AG09309 (cell line): ENCODE measurements at regions not wholly inside any gene's neighbourhood (a gene's known extent, or its start where the extent isn't known, plus 50 kb on each side); places are given as distances from the start of the nearest gene placed in this dataset.

Experiments
- DNase-seq: peaks from one replicate; pipeline ENCODE4 v3.0.0-alpha.2; 2010; ENCODE audit warnings: low read depth
- H3K4me3 ChIP-seq: 2 replicates; pipeline ENCODE4 v1.5.1; 2011; ENCODE audit warnings: mild to moderate bottlenecking, low read depth, low read length, moderate library complexity; ENCODE audit not compliant: control insufficient read depth
- TF ChIP-seq, protein P1 (sequence below): IDR thresholded peaks from 2 replicates; pipeline ENCODE4 v1.5.1; 2011; ENCODE audit warnings: mild to moderate bottlenecking, low read depth, low read length, inconsistent platforms; ENCODE audit not compliant: insufficient read depth, control insufficient read depth; ENCODE audit errors: missing control alignments

DNA sequence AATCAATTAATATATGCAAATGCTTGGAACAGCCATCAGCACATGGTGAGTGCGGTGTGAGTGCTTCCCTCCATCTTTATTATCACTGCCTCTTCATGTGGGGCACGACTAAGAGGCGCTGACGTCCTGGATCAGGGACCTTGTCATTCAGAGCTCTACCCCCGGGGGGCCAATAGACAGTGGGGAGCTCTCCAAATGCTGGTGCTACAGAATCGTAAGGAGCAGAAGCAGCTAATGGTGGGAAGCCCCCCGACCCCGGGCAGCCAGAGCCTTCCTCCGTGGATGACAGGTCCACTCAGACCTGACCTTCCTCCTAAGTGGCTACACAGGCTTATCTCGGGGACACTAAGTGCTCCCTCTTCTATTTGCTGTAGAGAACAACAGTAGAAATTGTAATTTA is 257.5 kb upstream of the PMEPA1 start:
- H3K4me3 ChIP-seq, result no peak overlapping the region
- no peak for DNase-seq
- TF ChIP-seq, protein P1, sequence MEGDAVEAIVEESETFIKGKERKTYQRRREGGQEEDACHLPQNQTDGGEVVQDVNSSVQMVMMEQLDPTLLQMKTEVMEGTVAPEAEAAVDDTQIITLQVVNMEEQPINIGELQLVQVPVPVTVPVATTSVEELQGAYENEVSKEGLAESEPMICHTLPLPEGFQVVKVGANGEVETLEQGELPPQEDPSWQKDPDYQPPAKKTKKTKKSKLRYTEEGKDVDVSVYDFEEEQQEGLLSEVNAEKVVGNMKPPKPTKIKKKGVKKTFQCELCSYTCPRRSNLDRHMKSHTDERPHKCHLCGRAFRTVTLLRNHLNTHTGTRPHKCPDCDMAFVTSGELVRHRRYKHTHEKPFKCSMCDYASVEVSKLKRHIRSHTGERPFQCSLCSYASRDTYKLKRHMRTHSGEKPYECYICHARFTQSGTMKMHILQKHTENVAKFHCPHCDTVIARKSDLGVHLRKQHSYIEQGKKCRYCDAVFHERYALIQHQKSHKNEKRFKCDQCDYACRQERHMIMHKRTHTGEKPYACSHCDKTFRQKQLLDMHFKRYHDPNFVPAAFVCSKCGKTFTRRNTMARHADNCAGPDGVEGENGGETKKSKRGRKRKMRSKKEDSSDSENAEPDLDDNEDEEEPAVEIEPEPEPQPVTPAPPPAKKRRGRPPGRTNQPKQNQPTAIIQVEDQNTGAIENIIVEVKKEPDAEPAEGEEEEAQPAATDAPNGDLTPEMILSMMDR, result no peak

DNA sequence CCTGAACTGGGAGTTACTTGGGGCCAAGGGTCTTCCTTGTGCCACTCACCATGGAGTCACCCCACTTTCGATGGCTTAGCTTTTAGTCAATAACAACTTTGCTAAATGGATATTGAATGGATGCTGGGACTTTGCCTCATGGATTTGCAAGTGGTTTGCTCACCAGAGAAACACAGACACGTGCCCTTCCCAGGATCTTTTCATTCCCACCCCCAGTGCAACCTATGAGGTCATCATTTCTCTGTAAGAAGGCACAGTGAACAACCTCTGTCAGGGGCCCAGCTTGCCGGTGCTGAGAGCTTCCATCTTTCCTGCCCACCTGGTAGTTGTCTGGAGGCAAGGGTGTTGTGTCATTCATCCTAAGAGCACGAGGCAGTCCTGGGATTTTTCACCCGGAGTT is 256.8 kb upstream of the PMEPA1 start:
- TF ChIP-seq, protein P1, result no peak
- H3K4me3 ChIP-seq, result no peak overlapping the region
- DNase-seq, result no peak

DNA sequence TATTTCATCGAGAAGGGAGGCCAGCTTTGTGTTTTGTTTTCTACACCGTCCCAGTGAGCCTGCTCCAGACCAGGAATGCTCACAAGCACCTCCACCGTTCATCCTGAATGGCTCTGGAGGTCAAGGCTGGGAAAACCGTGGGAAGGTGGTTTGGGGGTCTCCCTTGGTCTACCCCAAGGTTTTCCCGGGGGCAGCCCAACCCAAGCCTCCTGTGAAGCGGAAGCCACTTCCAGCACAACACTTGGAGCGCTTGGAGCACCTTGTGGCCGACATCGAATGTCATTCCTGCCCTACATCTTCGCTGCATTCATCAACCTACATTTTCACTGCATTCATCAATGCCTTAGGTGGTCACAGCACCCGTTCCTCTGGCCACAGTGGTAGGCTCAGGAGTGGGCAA is 255.6 kb upstream of the PMEPA1 start:
- TF ChIP-seq, protein P1, result no peak
- DNase-seq, result no peak

DNA sequence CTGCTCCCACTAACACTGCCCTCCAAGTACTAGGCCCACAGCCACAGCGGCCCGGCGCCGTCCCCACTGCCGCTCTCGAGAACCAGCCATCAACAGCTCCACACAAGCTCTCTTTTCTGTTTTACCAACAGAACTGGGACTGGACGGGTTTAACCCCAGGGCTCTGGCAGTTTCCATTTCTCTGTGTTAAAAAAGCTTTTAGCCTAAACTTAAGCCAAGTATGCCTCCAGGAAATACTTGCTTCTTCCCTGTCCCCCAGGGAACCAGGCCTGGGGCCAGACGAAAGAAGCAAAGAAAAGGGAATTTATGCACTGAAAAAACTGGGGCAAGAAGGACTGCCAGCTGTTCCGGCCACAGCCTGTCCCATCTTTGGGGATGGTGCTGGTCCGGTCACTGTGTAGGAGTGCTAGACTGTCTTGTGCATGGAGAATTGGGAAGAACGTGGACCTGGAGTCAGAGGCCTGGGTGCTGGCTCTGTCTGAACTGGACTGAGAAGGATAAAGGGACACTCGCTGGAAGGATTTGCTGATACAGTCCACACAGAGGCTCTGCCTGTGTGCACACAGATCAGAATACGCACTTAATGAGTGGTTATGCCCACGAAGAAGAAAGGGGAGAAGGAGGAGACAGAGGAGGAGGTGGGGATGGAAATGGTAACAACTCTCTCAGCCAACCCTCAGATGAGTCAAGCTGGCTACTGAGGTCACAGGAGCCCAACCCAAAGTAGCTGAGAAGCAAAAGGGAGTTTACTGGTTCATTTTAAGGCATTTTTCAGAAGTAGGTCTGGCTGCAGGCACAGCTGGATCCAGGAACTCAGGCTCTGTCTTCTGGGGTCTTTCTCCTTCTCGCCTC is 254.4 kb upstream of the PMEPA1 start:
- TF ChIP-seq, protein P1, result no peak
- no peak for DNase-seq

More for the DNA sequence above, 255.6 kb upstream of the PMEPA1 start:
- H3K4me3 ChIP-seq, result no peak overlapping the region

DNA sequence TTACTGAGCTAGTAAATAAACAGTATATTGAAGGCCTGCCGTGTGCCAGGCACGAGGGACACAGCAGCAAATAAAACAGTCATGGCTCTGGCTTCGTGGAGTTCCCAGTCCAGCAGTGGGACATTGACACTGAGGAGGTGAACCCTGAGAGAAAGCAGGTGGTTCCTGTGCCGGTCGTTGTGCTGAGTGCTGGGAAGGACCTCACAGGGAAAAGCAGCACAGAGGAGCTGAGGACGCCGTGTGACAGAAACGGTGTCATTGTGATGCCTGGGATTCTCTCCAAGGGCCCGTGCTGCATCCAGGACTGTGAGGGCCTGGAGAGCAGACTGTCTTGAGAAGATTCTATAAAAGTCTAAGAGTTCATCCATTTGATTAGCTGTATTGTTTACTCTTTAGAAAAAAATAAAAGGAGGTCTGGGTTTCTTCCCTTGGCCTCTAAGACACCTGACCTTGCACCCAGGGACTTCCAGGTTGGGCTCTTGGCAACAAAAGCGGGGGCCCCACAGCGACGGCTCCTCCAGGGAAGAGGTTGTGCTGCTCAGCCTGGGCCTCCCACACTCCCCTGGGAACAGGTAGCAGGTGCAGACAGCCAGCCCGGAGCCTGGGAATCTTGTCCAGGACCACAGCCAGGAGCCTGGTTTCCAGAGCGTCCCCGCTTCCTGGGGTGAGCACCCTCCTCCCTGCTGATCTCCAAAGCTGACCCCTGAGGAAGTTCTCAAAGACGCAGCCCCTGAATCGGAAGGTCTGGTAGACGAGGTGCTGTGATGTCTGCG is 251.2 kb upstream of the PMEPA1 start:
- TF ChIP-seq, protein P1, result no peak
- no peak for DNase-seq
- H3K4me3 ChIP-seq, result no peak overlapping the region

More for the DNA sequence above, 254.4 kb upstream of the PMEPA1 start:
- no peak overlapping the region for H3K4me3 ChIP-seq

DNA sequence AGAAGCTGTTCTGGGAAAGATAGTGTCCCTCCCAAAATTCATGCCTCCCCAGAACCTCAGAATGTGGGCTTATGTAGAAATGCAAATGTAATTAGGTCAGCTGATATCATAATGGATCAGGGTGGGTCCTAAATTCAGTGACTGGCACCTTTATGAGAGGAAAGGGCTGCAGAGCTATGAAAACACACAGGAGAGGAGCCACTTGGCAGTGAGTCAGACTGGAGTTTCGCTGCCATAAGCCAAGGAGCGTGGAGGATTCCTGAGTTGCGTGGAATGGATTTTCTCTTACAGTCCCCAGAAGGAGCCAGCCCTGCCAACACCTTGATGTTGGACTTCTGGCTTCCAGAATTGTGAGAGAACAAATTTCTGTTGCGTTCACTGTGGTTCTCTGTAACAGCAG is 249.8 kb upstream of the PMEPA1 start:
- TF ChIP-seq, protein P1, result no peak
- no peak for DNase-seq
- no peak overlapping the region for H3K4me3 ChIP-seq
